ENCODE measurements at regions not wholly inside any gene's neighbourhood (a gene's known extent, or its start where the extent isn't known, plus 50 kb on each side); places are given as distances from the start of the nearest gene placed in this dataset.
A peak's percentile ranks its signal among the peaks of the same experiment; 100 is the strongest.
"Not testable (repeated sequence)": the region's sequence is repeated elsewhere in the genome, so short reads cannot be mapped to it uniquely, and the experiment has no call there.

- DNase-seq; ATAC-seq; intact Hi-C loops (cut with DNase I): not testable (repeated sequence)
Measured at GRCh38 chr12:25804286-25804685, 154.2 kb upstream of the RASSF8 start.

GRCh38 chr12:25806271-25806670 lies 152.2 kb upstream of the RASSF8 start:
- ATAC-seq (no peak), DNase-seq (no peak)
- intact Hi-C loops (cut with DNase I): no loop called here

GRCh38 chr12:25808604-25809003 lies 149.9 kb upstream of the RASSF8 start:
- ATAC-seq: no peak

GRCh38 chr12:25810683-25811082 lies 147.8 kb upstream of the RASSF8 start:
- intact Hi-C loops (cut with DNase I): no loop called here
- ATAC-seq: no peak
- no peak for DNase-seq

More at GRCh38 chr12:25808604-25809003, 149.9 kb upstream of the RASSF8 start:
- DNase-seq: no peak
- intact Hi-C loops (cut with DNase I): no loop called here

GRCh38 chr12:25811656-25812126 lies 146.8 kb upstream of the RASSF8 start:
- ATAC-seq (no peak), DNase-seq (no peak)
- intact Hi-C loops (cut with DNase I): no loop called here

- intact Hi-C loops (cut with DNase I): no loop called here
- no peak for ATAC-seq
- DNase-seq: no peak
Measured at GRCh38 chr12:25812295-25812694, 146.2 kb upstream of the RASSF8 start.

- DNase-seq: no peak
- no peak for ATAC-seq
- intact Hi-C loops (cut with DNase I): no loop called here
Measured at GRCh38 chr12:25813843-25814242, 144.6 kb upstream of the RASSF8 start.

- intact Hi-C loops (cut with DNase I): no loop called here
- ATAC-seq (no peak), DNase-seq (no peak)
Measured at GRCh38 chr12:25816637-25817036, 141.8 kb upstream of the RASSF8 start.

- intact Hi-C loops (cut with DNase I): no loop called here
Measured at GRCh38 chr12:25817166-25817565, 141.3 kb upstream of the RASSF8 start.

GRCh38 chr12:25818596-25819390 lies 139.7 kb upstream of the RASSF8 start:
- DNase-seq (no peak), ATAC-seq (no peak)
- intact Hi-C loops (cut with DNase I): no loop called here

More at GRCh38 chr12:25817166-25817565, 141.3 kb upstream of the RASSF8 start:
- ATAC-seq (no peak), DNase-seq (no peak)

GRCh38 chr12:25819691-25820090 lies 138.8 kb upstream of the RASSF8 start:
- DNase-seq (no peak), ATAC-seq (no peak)
- intact Hi-C loops (cut with DNase I): no loop called here

GRCh38 chr12:25822281-25822680 lies 136.2 kb upstream of the RASSF8 start:
- no peak for DNase-seq
- no peak for ATAC-seq
- intact Hi-C loops (cut with DNase I): no loop called here

GRCh38 chr12:25824734-25825133 lies 133.7 kb upstream of the RASSF8 start:
- intact Hi-C loops (cut with DNase I): no loop called here
- ATAC-seq (peak; percentile 14 to 73), DNase-seq (no peak)

- intact Hi-C loops (cut with DNase I): no loop called here
- no peak for DNase-seq
- ATAC-seq: no peak
Measured at GRCh38 chr12:25825446-25825845, 133.0 kb upstream of the RASSF8 start.

- no peak for ATAC-seq
- intact Hi-C loops (cut with DNase I): no loop called here
- DNase-seq: no peak
Measured at GRCh38 chr12:25827141-25827540, 131.3 kb upstream of the RASSF8 start.

- no peak for ATAC-seq
- intact Hi-C loops (cut with DNase I): no loop called here
- DNase-seq: no peak
Measured at GRCh38 chr12:25827747-25828146, 130.7 kb upstream of the RASSF8 start.

GRCh38 chr12:25828188-25828587 lies 130.3 kb upstream of the RASSF8 start:
- ATAC-seq: peak; percentile 13 to 14
- intact Hi-C loops (cut with DNase I): no loop called here
- DNase-seq: no peak

GRCh38 chr12:25829192-25829591 lies 129.3 kb upstream of the RASSF8 start:
- peak; percentile 70 for DNase-seq
- ATAC-seq: peak; percentile 85 to 97
- intact Hi-C loops (cut with DNase I): no loop called here

- no peak for ATAC-seq
- no peak for DNase-seq
- intact Hi-C loops (cut with DNase I): no loop called here
Measured at GRCh38 chr12:25830456-25830855, 128.0 kb upstream of the RASSF8 start.

- no peak for ATAC-seq
- intact Hi-C loops (cut with DNase I): no loop called here
Measured at GRCh38 chr12:25833657-25834056, 124.8 kb upstream of the RASSF8 start.

GRCh38 chr12:25835385-25835784 lies 123.1 kb upstream of the RASSF8 start:
- intact Hi-C loops (cut with DNase I): no loop called here
- ATAC-seq (no peak), DNase-seq (no peak)

More at GRCh38 chr12:25833657-25834056, 124.8 kb upstream of the RASSF8 start:
- DNase-seq: no peak
